OCI-M2 (cell line): ENCODE measurements at regions not wholly inside any gene's neighbourhood (a gene's known extent, or its start where the extent isn't known, plus 50 kb on each side); places are given as distances from the start of the nearest gene placed in this dataset.
A peak's percentile ranks its signal among the peaks of the same experiment; 100 is the strongest.
"Not testable (repeated sequence)": the region's sequence is repeated elsewhere in the genome, so short reads cannot be mapped to it uniquely, and the experiment has no call there.

ENCODE experiments used
- DNase-seq: peaks from one replicate; lab custom pipeline; 2025; ENCODE audit not compliant: unreplicated experiment; lab: John Stamatoyannopoulos, UW

DNA sequence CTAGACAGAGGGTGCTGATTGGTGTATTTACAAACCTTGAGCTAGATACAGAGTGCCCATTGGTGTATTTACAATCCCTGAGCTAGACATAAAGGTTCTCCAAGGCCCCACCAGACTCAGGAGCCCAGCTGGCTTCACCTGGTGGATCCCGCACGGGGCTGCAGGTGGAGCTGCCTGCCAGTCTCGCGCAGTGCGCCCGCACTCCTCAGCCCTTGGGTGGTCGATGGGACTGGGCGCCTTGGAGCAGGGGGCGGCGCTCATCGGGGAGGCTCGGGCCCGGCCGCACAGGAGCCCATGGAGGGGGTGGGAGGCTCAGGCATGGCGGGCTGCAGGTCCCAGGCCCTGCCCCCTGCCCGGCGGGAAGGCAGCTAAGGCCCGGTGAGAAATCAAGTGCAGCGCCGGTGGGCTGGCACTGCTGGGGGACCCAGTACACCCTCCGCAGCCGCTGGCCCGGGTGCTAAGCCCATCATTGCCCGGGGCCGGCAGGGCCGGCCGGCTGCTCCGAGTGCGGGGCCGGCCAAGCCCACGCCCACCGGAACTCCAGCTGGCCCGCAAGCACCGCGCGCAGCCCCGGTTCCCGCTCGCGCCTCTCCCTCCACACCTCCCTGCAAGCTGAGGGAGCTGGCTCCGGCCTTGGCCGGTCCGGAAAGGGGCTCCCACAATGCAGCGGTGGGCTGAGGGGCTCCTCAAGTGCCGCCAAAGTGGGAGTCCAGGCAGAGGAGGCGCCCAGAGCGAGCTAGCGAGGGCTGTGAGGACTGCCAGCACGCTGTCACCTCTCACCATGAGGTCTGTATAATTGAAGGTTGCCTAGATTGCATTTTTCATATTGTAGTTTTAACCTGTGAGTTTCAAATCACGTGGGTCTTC is 765.4 kb downstream of the TAF11L14 start:
- not testable (repeated sequence) for DNase-seq

DNA sequence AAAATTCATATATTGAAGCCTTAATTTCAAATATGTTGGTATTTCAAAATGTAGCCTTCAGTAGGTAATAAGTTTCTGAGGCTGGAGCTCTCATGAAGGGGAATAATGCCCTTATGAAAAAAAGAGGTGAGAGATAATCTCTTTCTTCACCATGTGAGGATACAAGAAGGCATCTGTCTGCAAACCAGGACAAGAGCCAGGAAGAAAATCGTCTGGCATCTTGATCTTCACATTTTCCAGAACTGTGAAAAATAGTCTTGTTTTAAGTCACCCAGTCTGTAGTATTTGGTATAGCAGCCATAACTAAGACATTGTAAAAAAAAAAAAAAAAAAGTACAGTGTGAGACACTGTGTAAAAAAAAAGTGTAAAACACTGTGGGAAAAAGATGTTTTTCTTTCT is 768.9 kb downstream of the TAF11L14 start:
- DNase-seq = no peak

DNA sequence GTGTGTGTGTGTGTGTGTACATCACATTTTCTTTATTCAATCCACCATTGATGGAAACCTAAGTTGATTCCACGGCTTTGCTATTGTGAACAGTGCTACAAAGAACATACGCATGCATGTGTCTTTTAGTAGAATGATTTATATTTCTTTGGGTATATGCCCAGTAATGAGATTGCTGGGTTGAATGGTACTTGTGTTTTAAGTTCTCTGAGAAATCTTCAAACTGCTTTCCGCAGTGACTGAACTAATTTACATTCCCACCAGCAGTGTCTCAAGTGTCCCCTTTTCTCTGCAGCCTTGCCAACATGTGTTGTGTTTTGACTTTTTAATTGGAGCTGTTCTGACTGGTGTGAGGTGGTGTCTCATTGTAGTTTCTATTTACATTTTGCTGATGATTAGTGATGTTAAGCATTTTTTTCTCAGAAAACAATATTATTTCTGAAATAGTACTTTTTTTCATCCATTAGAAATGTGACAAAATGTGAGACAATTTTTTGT is 769.7 kb downstream of the TAF11L14 start:
- DNase-seq = no peak

DNA sequence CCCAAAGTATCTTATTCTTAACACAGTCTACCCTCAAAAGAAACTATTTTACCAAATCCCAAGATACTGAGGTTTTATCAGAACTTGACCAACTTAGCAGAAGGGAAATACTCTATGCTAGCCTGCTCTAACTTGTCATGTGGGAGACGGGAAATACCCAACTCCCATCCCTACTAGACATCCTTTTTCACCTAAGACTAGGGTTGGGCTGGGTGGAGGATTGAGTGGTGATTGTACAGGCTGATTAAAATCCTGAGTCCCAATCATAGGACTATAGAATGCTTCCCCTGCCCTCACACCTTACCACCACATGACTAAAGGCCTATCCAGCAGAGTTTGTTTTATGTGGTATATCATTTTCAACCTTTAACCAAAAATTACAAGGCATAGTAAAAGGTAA is 786.5 kb downstream of the TAF11L14 start:
- DNase-seq = no peak

DNA sequence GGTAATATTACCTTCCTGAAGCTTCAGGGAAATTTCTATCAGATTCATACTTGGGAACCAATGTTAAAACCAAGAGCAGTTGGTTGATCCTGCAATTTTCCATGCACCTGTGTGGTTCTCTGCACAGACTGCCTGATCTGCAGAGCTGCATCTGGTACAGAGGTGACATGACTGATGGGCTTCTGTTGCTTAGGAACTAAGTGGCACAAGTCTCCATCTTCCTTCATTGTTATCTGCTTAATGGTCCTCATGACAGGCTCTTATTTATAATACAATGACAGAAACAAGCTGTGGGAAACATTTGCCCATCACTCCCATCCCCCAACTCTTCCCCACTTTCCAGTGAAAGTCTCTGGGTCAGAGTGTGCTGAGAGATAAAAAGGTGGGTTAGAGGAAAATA is 799.1 kb downstream of the TAF11L14 start:
- no peak for DNase-seq

DNA sequence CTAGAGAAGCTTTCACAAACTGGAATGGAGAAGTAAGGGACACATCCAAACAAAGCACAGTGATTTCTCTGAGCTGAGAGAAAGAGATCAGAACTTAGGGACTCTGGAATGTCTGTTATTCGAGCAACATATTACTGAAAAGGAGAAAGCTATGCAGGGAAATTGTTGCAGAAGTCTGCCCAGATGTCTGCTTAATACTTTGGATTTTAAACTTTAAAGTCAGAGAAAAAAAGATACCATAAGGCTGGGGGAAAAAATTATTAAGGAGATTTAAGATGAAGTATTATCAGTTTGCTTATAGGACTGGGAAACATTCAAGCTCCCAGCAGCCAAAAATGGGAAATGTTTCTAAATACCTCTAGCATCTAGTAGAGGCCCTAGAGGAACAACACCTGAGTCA is 803.9 kb downstream of the TAF11L14 start:
- no peak for DNase-seq

DNA sequence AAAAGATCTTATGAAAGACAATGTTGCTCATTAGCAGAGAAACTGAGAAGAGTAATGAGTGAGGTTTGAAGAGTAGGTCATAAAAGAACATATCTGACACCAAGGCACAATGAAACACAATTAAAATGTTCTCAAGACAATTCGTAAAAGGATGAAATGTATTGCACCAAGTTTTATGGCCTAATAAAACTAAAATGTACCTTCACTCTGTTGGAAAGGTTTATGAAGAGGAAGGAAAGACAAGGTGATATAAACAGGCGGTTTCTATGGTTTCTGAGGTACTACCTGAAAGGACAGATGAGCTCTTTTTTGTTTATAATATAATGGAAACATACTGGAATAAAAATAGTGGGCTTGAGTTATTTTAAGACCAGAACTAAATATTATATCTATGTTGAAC is 821.3 kb downstream of the TAF11L14 start:
- no peak for DNase-seq

DNA sequence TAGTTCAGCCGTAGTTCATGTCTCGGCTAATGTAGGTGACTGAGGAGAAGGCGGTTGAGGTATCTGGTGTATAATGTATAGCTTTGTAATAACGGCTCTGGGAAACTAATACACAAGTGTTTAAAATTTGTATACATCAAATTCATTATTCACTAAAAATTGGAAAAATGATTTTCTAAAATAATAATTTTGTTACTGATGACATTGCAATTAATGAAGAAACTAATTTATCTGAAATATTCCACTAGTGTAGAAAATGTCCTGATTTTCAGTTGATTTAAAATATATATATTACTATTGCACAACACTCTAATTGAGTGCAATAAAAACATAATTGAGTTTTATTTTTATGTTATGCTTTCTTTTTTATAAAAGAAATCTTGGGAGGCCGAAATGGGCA is 823.0 kb downstream of the TAF11L14 start:
- no peak for DNase-seq

DNA sequence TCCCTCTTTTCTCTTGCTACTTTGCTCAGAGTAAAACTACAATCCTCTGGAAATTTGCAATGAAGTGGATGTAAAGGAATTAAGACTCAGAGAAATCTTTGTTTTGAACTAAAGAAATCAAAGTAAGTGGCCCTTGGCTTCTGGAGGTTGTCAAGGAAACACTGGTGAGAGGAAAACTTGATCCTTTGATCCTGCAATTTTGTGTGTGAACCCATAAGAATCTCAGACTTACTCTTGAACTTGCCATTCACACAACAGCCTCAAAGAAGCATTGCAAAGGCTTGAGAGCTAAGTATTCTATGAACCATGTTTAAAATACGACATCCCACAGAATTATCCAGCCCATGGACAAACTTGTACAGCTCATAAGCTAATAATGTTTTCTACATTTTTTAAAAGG is 827.5 kb downstream of the TAF11L14 start:
- no peak for DNase-seq

DNA sequence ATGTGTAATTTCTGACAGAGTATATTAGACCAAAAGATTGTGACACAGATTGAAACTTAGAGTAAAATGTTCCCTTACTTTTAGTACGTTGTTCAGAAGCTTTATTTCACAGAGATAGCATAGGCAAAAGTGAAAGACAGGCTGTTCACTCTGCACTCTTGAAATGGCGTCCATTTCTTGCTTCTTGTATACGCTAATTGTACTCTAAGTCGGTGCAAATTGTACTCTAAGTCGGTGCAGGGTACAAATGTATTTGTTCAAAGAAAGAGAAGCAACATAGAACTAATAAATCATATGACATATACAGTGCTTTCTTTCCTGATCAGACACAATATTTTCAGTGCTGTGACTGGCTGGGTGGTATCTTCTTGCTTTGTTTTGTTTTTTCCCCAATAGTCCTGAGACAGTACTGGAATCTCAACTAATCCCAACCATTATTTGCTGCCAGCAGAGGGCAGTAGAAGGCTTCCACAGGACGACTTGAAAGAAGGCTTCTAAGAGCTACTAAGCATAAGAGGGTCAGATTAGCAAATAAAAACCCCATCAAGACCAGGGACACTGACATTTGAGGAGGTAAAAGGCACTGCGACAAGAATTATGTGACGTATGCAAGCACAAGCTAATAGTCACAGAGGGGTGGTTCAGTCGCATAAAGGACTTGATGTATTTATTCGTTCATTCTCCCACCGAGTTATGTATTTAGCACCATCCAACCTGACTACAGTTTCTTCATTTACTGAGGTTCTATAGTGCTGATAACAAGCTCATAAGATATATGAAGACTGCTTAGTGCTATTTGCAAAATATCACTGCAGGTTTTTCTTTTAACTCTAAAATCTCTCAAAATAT is 831.8 kb downstream of the TAF11L14 start:
- DNase-seq = peak; percentile 26

DNA sequence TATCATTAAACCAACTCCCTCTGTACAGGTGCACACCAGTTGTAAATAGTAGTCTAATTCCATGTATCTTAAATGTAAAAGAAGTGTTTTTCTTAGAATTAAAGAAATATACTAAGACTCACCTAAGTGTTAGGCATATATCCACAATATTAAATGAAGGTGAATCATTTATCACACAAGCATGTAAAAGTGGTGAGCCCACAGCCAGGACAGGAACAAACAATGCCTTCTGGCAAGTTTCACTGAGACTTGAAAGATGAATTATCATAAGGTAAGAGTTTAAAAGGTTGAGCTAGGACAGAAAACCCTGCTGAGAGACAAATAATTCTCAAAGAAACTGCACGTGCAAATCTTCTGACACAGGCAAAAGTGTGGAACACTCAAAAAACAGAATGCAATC is 832.5 kb downstream of the TAF11L14 start:
- DNase-seq = no peak

DNA sequence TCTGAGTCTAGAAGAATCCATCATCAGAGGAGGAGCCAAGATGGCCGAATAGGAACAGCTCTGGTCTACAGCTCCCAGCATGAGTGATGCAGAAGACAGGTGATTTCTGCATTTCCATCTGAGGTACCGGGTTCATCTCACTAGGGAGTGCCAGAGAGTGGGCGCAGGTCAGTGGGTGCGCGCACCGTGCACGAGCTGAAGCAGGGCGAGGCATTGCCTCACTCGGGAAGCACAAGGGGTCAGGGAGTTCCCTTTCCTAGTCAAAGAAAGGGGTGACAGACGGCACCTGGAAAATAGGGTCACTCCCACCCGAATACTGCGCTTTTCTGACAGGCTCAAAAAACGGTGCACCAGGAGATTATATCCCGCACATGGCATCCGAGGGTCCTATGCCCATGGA is 837.5 kb downstream of the TAF11L14 start:
- not testable (repeated sequence) for DNase-seq

DNA sequence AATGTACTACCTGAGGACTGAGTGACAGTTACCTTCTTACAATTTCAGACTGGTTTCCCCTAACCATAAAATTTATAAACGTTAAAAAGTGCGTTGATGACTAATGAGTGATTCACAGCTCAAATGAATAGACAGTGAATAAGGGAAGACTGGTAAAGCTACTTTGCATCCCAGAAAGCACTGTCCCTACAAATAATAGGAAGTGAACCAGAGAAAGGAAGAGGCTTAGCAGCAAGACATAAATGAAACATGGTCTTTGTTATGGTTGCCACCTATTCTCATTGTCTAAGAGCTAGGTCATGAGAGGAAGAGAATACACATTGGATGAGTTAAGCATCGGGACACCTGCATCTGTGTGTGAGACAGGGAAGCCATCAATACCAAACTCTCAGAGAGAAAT is 849.2 kb downstream of the TAF11L14 start:
- no peak for DNase-seq

DNA sequence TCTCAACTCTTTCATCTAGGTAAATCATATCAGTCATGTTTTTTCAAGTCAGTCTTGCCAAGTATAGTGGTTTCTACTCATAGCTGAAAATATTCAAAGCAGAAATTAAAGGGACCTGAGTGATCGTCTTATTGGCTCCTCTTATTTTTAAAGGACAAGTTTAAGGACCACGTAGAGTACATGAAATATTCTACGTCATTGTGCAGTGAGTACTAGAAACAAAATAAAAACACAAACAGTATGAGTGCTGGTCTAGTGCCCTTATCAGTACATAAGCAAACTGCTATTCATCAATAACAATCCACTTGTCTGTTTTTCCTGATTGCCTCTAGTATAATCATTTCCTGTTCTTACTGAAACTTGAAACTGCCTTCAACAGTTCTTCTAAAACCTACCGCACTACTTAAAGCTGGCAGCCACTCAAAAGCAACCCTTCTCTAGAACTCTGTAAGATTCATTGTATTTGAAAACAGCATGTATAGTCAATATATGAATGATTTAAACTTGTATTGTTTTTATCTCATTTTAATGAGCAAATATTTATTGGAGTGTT is 853.7 kb downstream of the TAF11L14 start:
- DNase-seq = no peak

DNA sequence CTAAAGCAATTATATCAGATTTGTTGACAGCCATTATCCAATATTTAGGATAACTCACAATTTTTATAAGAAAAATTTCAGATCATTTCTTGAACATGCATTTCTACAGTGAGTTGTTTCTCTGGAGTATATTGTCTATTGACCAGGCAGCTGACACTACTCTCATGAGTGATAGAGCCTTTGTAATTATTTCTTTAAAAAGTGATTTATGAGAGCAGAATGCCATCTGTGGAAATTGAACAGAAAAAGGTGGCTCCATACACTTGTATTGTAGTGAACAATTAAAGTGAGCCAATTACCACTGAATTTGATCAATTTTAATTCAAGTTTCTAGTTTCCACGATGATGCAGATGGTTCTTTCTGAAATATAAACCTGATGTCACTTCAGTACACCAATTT is 855.4 kb downstream of the TAF11L14 start:
- DNase-seq = no peak

DNA sequence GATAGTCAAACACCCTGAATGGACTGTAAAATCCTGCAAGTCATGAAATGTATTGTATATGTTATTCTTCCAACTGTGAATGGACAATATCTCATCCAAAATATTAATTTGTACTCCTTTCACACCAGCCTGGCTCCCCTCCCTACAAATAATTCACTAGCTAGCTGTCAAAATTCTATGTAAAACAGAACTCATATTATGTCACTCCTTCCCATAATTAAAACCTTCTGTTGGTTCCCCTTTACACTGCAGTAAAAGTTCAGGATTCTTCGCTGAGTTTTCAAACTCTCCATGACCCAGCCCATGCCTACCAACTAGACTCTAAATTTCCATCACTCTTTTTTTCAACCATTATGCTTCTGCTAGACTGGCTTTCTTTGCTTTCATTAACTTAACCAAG is 857.1 kb downstream of the TAF11L14 start:
- no peak for DNase-seq

DNA sequence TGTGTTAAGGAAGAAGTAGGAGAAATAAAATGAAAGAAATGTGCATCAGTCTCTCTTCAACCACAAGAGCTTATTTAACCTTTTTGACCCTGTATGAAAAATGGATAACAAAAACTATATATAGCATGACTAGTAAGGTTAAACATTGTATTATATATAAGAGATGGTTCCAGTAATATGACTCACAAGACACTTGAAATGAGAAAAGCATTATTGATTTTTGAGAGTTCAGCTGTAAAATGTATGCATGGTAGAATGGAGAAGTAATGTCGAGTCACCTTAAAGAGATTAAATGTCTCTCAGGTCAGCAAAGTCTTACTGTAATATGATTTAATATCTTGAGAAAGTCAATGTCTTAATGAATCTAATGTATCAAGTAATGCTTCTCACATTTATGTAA is 860.9 kb downstream of the TAF11L14 start:
- no peak for DNase-seq

DNA sequence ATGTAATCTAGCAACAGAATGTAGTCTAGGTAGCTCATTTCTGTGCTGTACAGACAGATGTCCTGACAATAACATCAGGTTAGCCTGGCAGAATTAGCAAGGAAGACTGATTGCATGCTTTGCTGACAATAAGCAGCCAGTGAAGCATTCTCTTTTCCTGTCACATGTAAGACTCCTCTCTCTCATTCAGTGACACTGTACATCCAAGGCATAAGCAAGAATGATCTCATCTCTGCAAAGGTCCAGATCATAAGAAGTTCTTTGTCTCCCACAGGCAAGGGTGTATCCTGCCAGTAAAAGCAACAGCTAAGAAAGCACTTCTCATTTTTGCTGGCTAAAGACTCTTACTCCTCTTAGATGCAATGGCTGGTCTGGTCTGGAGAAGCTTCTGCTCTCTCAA is 861.8 kb downstream of the TAF11L14 start:
- no peak for DNase-seq

DNA sequence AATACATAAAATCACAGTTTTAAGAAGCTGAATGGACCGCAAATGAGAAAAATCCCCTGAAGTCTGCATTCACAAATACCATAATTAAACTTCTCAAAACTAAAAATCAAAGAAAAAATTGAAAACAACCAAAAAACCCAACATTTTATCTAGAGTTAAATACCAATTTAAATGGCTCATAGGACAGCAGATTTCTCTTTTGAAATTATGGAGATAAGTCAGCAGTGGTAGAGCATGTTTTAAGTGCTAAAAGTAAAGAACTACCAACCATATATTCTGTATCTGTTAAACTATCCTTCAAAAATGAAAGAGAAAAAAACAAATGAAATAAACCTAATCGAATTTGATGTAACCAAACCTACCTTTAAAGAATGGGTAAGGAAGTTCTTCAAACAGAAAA is 862.8 kb downstream of the TAF11L14 start:
- no peak for DNase-seq

DNA sequence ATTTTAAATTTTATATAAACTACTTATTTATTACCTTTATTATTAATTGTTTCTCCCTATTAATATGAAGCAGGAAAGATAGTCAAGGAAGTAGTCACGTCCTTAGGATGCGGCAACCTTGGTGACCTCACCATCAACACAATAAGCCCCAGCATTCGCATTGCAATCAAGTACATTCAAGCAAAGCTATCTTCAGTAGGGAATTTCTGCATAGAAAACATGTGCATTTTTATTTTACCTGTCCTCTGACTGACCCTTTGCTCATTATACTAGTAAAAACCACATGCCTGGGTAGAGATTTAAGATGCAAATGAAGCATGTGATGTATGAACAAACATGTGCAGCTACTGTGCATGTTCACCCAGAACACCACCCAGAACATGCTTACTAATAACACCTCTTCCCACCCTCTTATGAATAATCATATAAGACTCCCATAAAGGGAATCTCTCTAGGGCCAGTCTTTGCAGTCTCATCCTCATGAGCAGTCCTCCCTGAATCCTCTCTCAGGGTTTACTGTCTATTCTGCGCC is 869.6 kb downstream of the TAF11L14 start:
- no peak for DNase-seq

DNA sequence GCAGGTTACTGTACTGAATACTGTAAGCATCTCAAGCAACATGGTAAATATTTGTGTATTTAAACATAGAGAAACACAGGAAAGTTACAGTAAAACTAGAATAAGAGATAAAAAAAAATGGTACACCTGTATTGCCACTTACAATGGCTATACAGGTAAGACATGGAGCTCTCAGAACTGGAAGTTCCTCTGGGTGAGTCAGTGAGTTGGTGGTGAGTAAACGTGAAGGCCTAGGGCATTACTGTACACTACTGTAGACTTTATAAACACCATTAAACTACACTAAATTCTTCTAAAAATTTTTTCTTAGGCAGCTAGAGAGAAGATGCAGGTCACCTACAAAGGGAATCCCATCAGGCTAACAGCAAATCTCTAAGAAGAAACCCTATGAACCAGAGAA is 872.9 kb downstream of the TAF11L14 start:
- no peak for DNase-seq
